WTC11 (cell line): ENCODE measurements at regions not wholly inside any gene's neighbourhood (a gene's known extent, or its start where the extent isn't known, plus 50 kb on each side); places are given as distances from the start of the nearest gene placed in this dataset.

Experiments
- ATAC-seq: fragments of 200-7000 bp; cut with Tn5 transposase; 2 replicates; pipeline ENCODE4 v1.10.0; 2021; ENCODE audit warnings: mild to moderate bottlenecking, moderate library complexity
- CTCF ChIA-PET: fragments of 300-600 bp; sonication (Branson Sonifier 250); formaldehyde crosslinking; loops from one replicate; lab custom pipeline; 2021; ENCODE audit warnings: antibody characterized with exemption; lab: Charles Lee
- POLR2A ChIA-PET: fragments of 350-600 bp; sonication (Branson Sonifier 250); formaldehyde crosslinking; loops from one replicate; lab custom pipeline; 2021; ENCODE audit warnings: antibody characterized with exemption; lab: Charles Lee
- DNase-seq: peaks from one replicate; pipeline ENCODE4 v3.0.0; 2021; ENCODE audit warnings: low spot score
- H3K27ac Mint-ChIP-seq: 2 replicates; pipeline ENCODE4 v1.8.0; 2021; ENCODE audit warnings: mixed read lengths
- H3K27me3 Mint-ChIP-seq: 2 replicates; pipeline ENCODE4 v1.8.0; 2021; ENCODE audit warnings: low read depth, mild to moderate bottlenecking, moderate library complexity, mixed read lengths
- H3K36me3 Mint-ChIP-seq: 2 replicates; pipeline ENCODE4 v1.8.0; 2021; ENCODE audit warnings: mixed read lengths
- H3K4me1 Mint-ChIP-seq: 2 replicates; pipeline ENCODE4 v1.8.0; 2022; ENCODE audit warnings: mixed read lengths
- H3K4me3 Mint-ChIP-seq: 2 replicates; pipeline ENCODE4 v1.8.0; 2021; ENCODE audit warnings: mild to moderate bottlenecking, moderate library complexity, mixed read lengths
- H3K9me3 Mint-ChIP-seq: 2 replicates; pipeline ENCODE4 v1.8.0; 2021; ENCODE audit warnings: mixed read lengths
- ATF2 ChIP-seq: sonication (generic); formaldehyde crosslinking; IDR thresholded peaks from 2 replicates; pipeline ENCODE4 v1.8.1; 2022; ENCODE audit warnings: low read depth, missing genetic modification reagents, borderline replicate concordance
- ATF3 ChIP-seq: sonication (generic); formaldehyde crosslinking; conservative IDR thresholded peaks from 2 replicates; pipeline ENCODE4 v1.8.1; 2022; ENCODE audit warnings: mild to moderate bottlenecking, missing genetic modification reagents
- CBFB ChIP-seq: sonication (generic); formaldehyde crosslinking; IDR thresholded peaks from 2 replicates; pipeline ENCODE4 v1.8.1; 2022; ENCODE audit warnings: mild to moderate bottlenecking, low read depth, missing genetic modification reagents
- CREM ChIP-seq: sonication (generic); formaldehyde crosslinking; IDR thresholded peaks from 2 replicates; pipeline ENCODE4 v1.8.1; 2022; ENCODE audit warnings: mild to moderate bottlenecking, missing genetic modification reagents, moderate library complexity
- EMX1 ChIP-seq: fragments of 250-450 bp; sonication (Bioruptor Pico); IDR thresholded peaks from 2 replicates; pipeline ENCODE4 v1.8.0; 2021; ENCODE audit warnings: mild to moderate bottlenecking
- ERG ChIP-seq: fragments of 250-450 bp; sonication (Bioruptor Pico); IDR thresholded peaks from 2 replicates; pipeline ENCODE4 v1.8.0; 2021; ENCODE audit warnings: mild to moderate bottlenecking
- ETV6 ChIP-seq: sonication (generic); formaldehyde crosslinking; IDR thresholded peaks from 2 replicates; pipeline ENCODE4 v1.8.1; 2022; ENCODE audit warnings: mild to moderate bottlenecking, missing genetic modification reagents
- FOXP1 ChIP-seq: sonication (generic); formaldehyde crosslinking; IDR thresholded peaks from 2 replicates; pipeline ENCODE4 v1.8.0; 2022; ENCODE audit warnings: missing genetic modification reagents, mild to moderate bottlenecking, moderate library complexity, borderline replicate concordance
- HMGXB4 ChIP-seq: sonication (generic); formaldehyde crosslinking; IDR thresholded peaks from 2 replicates; pipeline ENCODE4 v1.8.1; 2023; ENCODE audit warnings: mild to moderate bottlenecking, moderate library complexity, missing genetic modification reagents
- IRF1 ChIP-seq: sonication (generic); formaldehyde crosslinking; IDR thresholded peaks from 2 replicates; pipeline ENCODE4 v1.8.0; 2023; ENCODE audit warnings: missing genetic modification reagents
- JAZF1 ChIP-seq: fragments of 250-450 bp; sonication (Bioruptor Pico); IDR thresholded peaks from 2 replicates; pipeline ENCODE4 v1.9.0; 2021; ENCODE audit warnings: moderate library complexity, mild to moderate bottlenecking, inconsistent platforms
- MYBL2 ChIP-seq: sonication (generic); formaldehyde crosslinking; IDR thresholded peaks from 2 replicates; pipeline ENCODE4 v1.8.1; 2023; ENCODE audit warnings: mild to moderate bottlenecking, moderate library complexity, missing genetic modification reagents
- OVOL2 ChIP-seq: fragments of 250-450 bp; sonication (Bioruptor Pico); IDR thresholded peaks from 2 replicates; pipeline ENCODE4 v1.9.0; 2021; ENCODE audit warnings: mild to moderate bottlenecking, borderline replicate concordance
- STAT6 ChIP-seq: sonication (generic); formaldehyde crosslinking; conservative IDR thresholded peaks from 2 replicates; pipeline ENCODE4 v1.8.1; 2023; ENCODE audit warnings: mild to moderate bottlenecking, low read depth, missing genetic modification reagents, moderate library complexity
- ZBTB21 ChIP-seq: sonication (generic); formaldehyde crosslinking; IDR thresholded peaks from 2 replicates; pipeline ENCODE4 v1.8.1; 2023; ENCODE audit warnings: mild to moderate bottlenecking, missing genetic modification reagents, borderline replicate concordance
- ZNF121 ChIP-seq: sonication (generic); formaldehyde crosslinking; IDR thresholded peaks from 2 replicates; pipeline ENCODE4 v1.8.0; 2023; ENCODE audit warnings: missing genetic modification reagents

- no peak for TF ChIP-seq STAT6
- TF ChIP-seq OVOL2 (CRISPR knock-in tag) = no peak
- no peak for TF ChIP-seq HMGXB4 (CRISPR knock-in tag)
These were observed 256.4 kb downstream of the MEIS1 start (continued) for GRCh38 chr2:66691031-66691965.

- H3K4me3 Mint-ChIP-seq = no peak overlapping the region
- H3K4me1 Mint-ChIP-seq = peaks cover 56% of the 10 kb centered on the region
- no peak overlapping the region for H3K27ac Mint-ChIP-seq
- ChIA-PET POLR2A (no interaction called here), CTCF (no interaction called here)
- TF ChIP-seq MYBL2 = no peak
- no peak for TF ChIP-seq EMX1 (CRISPR knock-in tag)
- no peak for TF ChIP-seq JAZF1 (CRISPR knock-in tag)
- TF ChIP-seq ATF2 = no peak
- H3K9me3 Mint-ChIP-seq = no peaks in the 10 kb centered on the region
- H3K36me3 Mint-ChIP-seq = no peaks in the 10 kb centered on the region
- H3K27me3 Mint-ChIP-seq = no peaks in the 10 kb centered on the region; the same call in 1 of the 2 replicates
- ATAC-seq = no peak
- no peak for DNase-seq
These were observed 257.7 kb downstream of the MEIS1 start for GRCh38 chr2:66692521-66693054.

- Mint-ChIP-seq H3K36me3 (no peaks in the 10 kb centered on the region), H3K4me1 (peaks cover 59% of the 10 kb centered on the region), H3K27me3 (no peaks in the 10 kb centered on the region; the same call in 1 of the 2 replicates), H3K9me3 (no peaks in the 10 kb centered on the region), H3K27ac (no peak overlapping the region), H3K4me3 (no peak overlapping the region)
- CTCF ChIA-PET = no interaction called here
- no peak for DNase-seq
- no peak for ATAC-seq
- POLR2A ChIA-PET = no interaction called here
- no peak for TF ChIP-seq ERG (CRISPR knock-in tag)
- no peak for TF ChIP-seq ATF3 (CRISPR knock-in tag)
- no peak for TF ChIP-seq MYBL2
- no peak for TF ChIP-seq FOXP1 (CRISPR knock-in tag)
- TF ChIP-seq CREM (CRISPR knock-in tag) = no peak
- TF ChIP-seq CBFB (CRISPR knock-in tag) = no peak
- TF ChIP-seq ZBTB21 (CRISPR knock-in tag) = no peak
- TF ChIP-seq IRF1 (CRISPR knock-in tag) = no peak
- TF ChIP-seq ZNF121 (CRISPR knock-in tag) = no peak
- TF ChIP-seq ETV6 (CRISPR knock-in tag) = no peak
- no peak for TF ChIP-seq ATF2
These were observed 258.4 kb downstream of the MEIS1 start for GRCh38 chr2:66693076-66693965.
